Endothelial cell of hepatic sinusoid (primary cell): ENCODE measurements at regions not wholly inside any gene's neighbourhood (a gene's known extent, or its start where the extent isn't known, plus 50 kb on each side); places are given as distances from the start of the nearest gene placed in this dataset.
"Not testable (repeated sequence)": the region's sequence is repeated elsewhere in the genome, so short reads cannot be mapped to it uniquely, and the experiment has no call there.

Source experiments
- in situ Hi-C: cut with HindIII; loops from 2 replicates; pipeline ENCODE4 v1.10.0; 2017; ENCODE audit warnings: low sequenced_read_pairs

GRCh38 chr7:80298201-80298600, 163.6 kb downstream of the GNAI1 start:
- in situ Hi-C loops, result no loop called here

DNA sequence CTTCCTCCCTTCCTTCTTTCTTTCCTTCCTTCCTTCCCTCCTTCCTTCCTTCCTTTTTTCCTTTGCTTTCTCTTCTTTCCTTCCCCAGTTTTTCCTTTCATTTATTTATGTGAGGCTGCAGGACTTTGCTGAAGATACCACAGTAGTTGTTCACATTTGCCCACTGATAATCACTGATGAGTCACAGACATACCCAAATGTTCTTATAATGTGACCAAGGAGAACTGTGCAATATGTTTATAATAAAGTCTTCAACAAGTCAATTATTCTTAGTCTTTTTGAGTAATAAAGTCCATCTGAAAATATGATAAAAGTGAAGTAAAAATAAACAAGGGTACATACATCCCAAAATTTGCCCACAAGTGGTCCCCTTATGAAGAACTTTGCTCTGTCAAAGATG, 159.7 kb downstream of the GNAI1 start:
- in situ Hi-C loops, result no loop called here

DNA sequence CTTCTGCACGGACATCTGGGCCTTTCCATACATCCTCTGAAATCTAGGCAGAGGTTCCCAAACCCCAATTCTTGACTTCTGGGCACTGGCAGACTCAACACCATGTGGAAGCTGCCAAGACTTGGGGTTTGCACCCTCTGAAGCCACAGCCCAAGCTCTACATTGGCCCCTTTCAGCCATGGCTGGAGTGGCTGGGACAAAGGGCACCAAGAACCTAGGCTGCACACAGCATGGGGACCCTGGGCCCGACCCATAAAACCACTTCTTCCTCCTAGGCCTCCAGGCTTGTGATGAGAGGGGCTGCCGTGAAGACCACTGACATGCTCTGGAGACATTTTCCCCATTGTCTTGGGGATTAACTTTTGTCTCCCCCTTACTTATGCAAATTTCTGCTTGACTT, 158.0 kb downstream of the GNAI1 start:
- in situ Hi-C loops, result not testable (repeated sequence)

- in situ Hi-C loops, result no loop called here
Observed at GRCh38 chr7:80288175-80289122, 153.8 kb downstream of the GNAI1 start.

DNA sequence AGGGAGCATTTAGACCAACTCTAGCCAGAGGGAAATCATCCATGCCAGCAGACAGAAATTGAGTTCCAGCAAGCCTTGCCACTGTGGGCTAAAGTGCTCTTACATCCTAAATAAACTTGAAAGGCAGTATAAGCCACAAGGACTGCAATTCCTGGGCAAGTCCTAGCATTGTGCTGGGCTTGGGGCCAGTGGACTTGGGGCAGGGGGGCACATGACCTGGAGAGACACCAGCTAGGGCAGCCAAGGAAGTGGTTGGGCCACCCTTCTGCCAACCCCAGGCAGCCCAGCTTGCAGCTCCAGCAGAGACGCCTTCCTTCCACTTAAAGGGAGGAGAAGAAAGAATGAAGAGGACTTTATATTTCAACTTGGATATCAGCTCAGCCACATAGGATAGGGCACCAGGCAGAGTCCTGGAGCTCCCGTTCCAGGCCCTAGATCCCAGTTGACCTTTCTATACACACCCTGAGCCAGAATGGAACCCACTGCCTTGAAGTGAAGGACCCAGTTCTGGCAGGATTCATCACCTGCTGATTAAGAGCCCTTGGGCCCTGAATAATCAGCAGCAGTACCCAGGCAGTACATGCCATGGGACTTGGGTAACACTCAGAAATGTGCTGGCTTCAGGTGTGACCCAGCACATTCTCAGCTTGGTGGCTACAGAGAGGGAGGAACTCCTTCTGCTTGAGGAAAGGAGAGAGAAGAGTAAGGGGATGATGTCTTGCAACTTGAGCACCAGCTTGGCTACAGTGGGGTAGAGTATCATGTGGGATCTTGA, 153.0 kb downstream of the GNAI1 start:
- in situ Hi-C loops, result no loop called here

- in situ Hi-C loops, result no loop called here
Observed at GRCh38 chr7:80286611-80287010, 152.0 kb downstream of the GNAI1 start.

DNA sequence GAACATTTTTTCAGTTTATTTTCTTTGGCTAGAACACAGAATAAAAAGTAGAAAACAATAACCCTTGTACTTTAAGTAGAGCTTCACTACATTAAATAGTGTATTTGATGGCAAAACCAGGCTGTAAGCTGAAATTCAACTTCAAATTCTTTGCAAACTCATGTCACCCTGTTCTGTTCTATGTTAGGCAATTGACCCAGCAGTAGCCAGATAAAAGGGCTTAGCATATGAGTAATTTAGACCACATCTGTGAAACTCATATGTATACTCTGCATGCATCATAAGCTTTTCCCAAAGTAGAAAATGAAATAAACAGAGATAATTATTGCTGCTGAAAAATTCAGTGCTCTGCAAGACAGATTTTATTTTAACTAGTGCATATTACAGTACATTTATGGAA, 150.2 kb downstream of the GNAI1 start:
- in situ Hi-C loops, result loop anchor here (5.0 kb wide), 1 partner anchor 102 kb away; no protein-coding TSS in a partner anchor

- in situ Hi-C loops, result loop anchor here (5.0 kb wide), 1 partner anchor 108 kb away; no protein-coding TSS in a partner anchor
Observed at GRCh38 chr7:80279760-80280159, 145.1 kb downstream of the GNAI1 start.

- in situ Hi-C loops, result no loop called here
Observed at GRCh38 chr7:80278737-80279136, 144.1 kb downstream of the GNAI1 start.

- in situ Hi-C loops, result no loop called here
Observed at GRCh38 chr7:80277434-80278427, 143.1 kb downstream of the GNAI1 start.
